Right lobe of liver (tissue), 4 donors: ENCODE measurements at regions not wholly inside any gene's neighbourhood (a gene's known extent, or its start where the extent isn't known, plus 50 kb on each side); places are given as distances from the start of the nearest gene placed in this dataset.

ENCODE experiments used
- CTCF ChIP-seq, 4 donors: fragments of 200-600 bp in 3 of 4; fragments of 450-650 bp in 1 of 4; IDR thresholded peaks; one replicate each; pipeline versions ENCODE4 v1.5.1 to v1.8.0; 2016 to 2022; ENCODE audit warnings: antibody characterized with exemption in 4 of 4, mild to moderate bottlenecking in 2 of 4
- POLR2A ChIP-seq: fragments of 450-650 bp; IDR thresholded peaks from one replicate; pipeline ENCODE4 v1.6.1; 2017; ENCODE audit warnings: antibody characterized with exemption, mild to moderate bottlenecking
- donor health status: DM: no; HTN: no; CAD: no.
- donor health status: DM: no; HTN: no; CAD: no.
- donor health status: DM: no; HTN: yes; CAD: no.

- TF ChIP-seq POLR2A (no peak), CTCF (IDR thresholded peaks at IDR 0.05) (no peak)
Measured at GRCh38 chr19:31659897-31660210, 310.6 kb upstream of the TSHZ3 start.
